GM21529 (cell line): ENCODE measurements at regions not wholly inside any gene's neighbourhood (a gene's known extent, or its start where the extent isn't known, plus 50 kb on each side); places are given as distances from the start of the nearest gene placed in this dataset.
"Not testable (repeated sequence)": the region's sequence is repeated elsewhere in the genome, so short reads cannot be mapped to it uniquely, and the experiment has no call there.

Experiments used
- ATAC-seq: cut with Tn5 transposase; IDR thresholded peaks from one replicate; pipeline ENCODE4 v1.9.1; 2021; ENCODE audit not compliant: unreplicated experiment

DNA sequence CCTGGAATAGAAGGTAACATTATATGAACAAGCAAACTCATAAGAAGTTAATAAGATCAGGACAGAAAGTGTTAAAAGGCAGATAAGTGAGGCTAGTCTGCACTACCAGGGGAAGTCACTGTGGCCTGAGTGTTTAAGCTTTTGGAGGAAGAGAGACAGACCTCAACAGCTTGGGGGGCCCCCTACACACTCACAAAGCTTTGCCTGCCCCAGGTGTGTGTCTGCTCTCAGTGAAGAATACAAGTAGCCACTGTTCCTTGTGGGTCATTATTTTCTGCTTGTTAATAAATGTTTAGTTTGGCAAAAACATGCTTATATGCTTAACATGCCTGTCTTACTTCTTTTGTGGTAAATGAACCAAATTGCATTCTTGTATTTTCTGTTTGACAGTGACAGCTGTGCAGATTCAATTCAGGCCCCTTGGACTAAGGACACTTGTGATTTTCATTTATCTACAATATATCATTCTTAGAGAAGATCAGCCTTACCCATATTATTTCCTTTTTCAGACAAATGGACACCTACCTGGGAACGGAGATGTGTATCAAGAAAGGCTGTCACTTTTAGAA lies 50.7 kb upstream of the C12orf71 start:
- ATAC-seq, result peak; percentile 76

GRCh38 chr12:27140478-27140969 lies 58.1 kb upstream of the C12orf71 start:
- no peak for ATAC-seq

DNA sequence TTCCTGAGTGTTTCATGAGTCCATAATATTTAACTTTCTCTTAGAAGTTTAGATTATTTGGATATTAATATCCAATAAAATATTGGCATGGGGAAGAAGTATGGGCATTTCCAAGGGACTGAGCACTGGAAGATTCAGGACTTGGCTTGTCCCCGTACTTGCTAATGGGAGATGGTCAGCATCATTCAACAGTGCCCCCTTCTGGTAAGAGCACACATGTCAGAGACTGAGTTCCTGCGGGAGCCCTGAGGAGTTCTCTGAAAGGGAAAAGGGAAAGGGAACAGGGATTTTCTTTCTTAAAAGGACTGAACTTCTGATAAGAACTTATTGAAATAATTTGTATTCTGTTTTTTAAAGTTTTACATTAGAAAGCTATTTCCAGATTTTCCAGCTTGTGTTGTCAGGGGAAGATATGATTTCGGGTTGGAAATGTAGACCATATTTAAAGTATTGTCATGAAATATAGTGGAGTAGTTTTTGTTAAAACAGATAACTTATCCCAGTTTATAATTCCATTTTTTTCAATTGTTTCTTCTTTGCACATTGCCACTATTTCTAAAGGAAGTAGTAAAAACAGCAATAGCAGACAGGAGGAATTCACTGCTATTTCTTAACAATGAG lies 59.8 kb upstream of the C12orf71 start:
- ATAC-seq, result no peak

DNA sequence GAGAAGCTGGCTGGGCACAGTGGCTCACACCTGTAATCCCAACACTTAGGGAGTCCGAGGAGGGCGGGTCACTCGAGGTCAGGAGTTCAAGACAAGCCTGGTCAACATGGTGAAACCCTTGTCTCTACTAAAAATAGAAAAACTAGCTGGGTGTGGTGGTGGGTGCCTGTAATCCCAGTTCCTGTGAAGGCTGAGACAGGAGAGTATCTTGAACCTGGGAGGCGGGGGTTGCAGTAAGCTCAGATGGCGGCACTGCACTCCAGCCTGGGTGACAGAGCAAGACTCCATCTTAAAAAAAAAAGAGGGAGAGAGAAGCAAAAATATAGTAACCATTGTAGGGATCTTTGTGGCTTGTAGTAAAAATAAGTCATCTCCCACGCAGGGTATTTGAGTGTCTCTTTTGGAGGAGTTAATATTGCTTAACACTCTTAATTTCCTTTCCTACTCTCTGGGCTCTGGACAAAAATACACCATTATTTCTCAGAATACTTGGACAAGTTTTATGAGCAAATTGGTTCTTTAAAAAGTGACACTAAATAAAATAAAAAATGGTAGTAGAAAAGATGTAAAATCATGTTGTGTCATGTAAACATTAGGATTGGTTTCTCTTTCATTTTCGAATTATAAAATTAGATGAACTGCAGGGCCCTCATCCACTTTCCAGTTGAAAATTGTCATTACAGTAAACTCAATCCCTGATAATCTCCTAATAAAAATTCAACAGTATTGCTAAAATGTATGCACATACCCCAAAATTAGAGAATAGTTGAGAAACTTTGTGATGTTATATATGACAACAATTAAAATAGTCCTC lies 61.1 kb upstream of the C12orf71 start:
- no peak for ATAC-seq

DNA sequence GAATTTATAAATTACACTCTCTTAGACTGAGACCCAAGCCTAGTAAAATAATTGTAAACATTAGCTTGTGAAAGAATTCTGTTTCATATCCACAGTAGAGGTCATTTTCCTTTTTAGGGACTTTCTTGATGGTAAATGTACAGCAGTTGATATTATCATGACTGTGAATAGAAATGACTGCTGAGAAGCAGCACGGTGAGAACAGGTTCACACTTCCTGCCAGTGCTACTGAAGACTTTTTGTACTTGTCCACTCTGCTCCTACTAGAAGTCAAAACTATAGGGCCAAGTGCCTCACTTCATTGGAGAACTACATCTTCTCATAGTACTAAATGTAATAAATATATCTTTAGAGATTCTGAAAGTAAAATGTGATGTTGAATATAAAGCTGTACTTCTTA lies 63.3 kb upstream of the C12orf71 start:
- ATAC-seq, result peak; percentile 67

GRCh38 chr12:27148373-27148772 lies 66.0 kb upstream of the C12orf71 start:
- ATAC-seq, result no peak

- peak; percentile 42 for ATAC-seq
These were observed 66.4 kb upstream of the C12orf71 start for GRCh38 chr12:27148791-27149190.

- no peak for ATAC-seq
These were observed 69.1 kb upstream of the C12orf71 start for GRCh38 chr12:27151479-27151878.

- ATAC-seq, result no peak
These were observed 75.9 kb upstream of the C12orf71 start for GRCh38 chr12:27158297-27158696.

GRCh38 chr12:27161458-27162228 lies 79.3 kb upstream of the C12orf71 start:
- ATAC-seq, result peak; percentile 93

GRCh38 chr12:27162229-27162537 lies 79.8 kb upstream of the C12orf71 start:
- no peak for ATAC-seq

GRCh38 chr12:27163048-27163715 lies 80.8 kb upstream of the C12orf71 start:
- no peak for ATAC-seq

DNA sequence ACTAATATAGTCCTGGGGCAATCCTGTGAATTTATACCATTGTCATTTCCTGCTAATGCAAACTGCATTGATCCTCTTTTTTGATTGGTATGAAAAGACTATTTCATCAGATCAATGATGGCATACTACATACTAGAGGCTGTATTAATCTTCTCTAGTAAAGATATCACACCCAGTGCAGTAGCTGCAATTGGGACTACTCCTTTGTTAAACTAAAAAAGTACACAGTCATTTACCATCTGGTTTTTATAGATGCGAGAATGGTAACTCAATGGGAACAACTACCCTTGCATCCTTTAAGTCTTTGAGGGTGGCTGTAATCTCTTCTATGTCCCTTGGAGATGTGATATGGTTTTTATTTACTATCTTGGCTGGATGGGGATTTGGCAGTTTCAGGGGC lies 80.2 kb upstream of the STK38L start:
- no peak for ATAC-seq

DNA sequence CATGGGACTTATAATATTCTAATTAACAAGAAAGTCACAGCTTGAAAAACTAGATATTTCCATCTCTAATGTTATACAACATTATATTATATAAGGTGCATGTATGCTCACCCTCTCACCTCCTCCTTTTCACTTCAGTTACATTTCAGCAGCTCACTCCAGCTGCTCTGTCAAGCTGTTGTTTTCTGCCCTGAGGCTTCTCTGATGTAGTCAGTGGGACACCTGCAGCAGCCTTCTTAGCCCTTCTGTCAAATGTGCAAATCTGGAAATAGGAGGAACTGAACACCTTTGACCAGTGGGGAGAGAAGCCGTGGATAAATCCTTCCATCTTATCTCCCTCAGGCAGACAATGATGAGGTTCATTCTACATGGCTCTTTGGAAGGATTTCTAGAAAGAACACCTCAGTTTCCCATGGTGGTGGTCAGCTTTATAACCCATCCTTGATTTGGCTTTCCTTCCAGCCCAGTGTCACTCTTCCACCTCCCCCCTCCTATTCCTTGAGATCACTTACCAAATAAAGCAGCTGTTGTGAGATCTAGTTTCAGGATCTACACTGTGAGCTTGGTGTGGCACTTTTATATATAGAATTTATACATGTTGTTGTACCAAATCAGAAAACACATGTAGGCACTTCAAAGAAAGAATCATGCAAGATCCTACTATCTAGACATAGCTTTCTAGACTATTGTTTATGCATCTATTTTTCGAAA lies 79.6 kb upstream of the STK38L start:
- ATAC-seq, result no peak

- not testable (repeated sequence) for ATAC-seq
These were observed 78.1 kb upstream of the STK38L start for GRCh38 chr12:27165958-27166357.

- ATAC-seq, result not testable (repeated sequence)
These were observed 72.6 kb upstream of the STK38L start for GRCh38 chr12:27171494-27171893.

GRCh38 chr12:27176765-27177164 lies 67.3 kb upstream of the STK38L start:
- ATAC-seq, result no peak

DNA sequence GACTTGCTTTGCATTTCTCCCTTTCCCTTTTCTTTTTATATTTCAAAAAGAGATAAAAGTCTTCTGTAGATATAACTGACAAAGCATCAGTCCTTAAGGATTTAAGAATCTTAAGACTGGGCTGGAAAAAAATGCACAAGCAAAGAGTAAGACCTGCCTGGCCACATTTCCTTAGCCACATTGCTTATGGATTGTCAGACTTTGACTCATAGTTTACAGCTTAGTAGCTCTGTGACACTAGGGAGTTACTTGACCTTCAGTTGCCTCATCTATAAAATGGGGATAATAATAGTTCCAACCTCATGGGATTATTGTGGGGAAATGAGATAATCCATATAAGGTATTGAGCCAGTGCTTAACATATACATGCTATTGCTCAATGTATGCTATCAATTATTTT lies 66.4 kb upstream of the STK38L start:
- ATAC-seq, result no peak

DNA sequence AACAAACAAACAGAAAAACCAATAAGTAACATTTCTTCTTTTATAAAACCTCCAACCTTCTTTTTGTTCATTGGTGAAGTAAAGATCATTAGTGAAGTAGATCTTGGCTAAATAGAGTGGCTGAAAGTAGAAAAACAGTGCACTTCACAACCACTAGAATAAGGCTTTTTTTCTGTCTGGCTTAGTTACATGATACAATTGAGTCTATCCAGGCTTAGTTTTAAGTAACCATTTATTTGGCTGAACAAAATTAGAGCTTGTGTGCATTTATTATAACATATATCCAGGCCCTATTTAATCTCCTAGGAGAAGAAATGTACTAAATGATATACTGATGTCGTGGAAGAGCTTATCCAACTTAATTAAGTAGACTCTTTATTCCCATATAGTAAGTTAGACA lies 65.8 kb upstream of the STK38L start:
- no peak for ATAC-seq

DNA sequence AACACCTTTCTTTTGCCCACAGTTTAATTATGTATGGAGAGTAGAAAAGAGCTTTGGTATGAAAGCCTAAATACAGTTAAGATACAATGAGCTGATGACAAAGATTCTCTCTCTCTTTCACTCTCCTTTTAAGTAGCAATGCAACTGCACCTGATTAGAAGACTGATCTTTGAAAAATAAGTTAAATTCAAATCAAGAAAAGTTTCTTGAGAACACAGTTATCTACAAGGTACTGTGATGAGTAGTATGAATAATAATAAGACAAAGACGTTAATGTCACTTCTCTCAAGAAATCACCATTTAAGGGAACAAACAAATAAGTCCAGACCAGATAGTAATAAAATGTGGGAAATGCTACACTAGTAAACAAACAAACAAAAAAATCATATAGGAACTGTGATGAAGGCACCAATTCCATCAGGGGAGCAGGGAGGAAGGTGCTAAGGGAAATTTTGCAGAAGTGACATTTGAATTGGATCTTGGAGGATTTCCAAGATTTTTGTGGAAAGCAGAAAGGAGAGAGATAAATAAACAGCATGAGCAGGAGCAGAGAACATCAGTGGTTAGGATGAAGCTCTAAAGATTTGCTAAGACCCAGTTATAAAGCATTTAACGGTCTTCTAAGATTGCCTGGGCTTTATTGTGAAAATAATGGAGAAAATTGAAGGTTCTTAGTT lies 65.2 kb upstream of the STK38L start:
- ATAC-seq, result no peak
